H1 (cell line): ENCODE measurements at regions not wholly inside any gene's neighbourhood (a gene's known extent, or its start where the extent isn't known, plus 50 kb on each side); places are given as distances from the start of the nearest gene placed in this dataset.

Experiments used
- BCL11A ChIP-seq, 2 experiments: IDR thresholded peaks; one replicate each; pipeline ENCODE4 v1.6.1; 2011; ENCODE audit warnings: low read depth in 2 of 2, low read length in 2 of 2, mild to moderate bottlenecking in 2 of 2
- MAFK ChIP-seq: IDR thresholded peaks from 2 replicates; pipeline ENCODE4 v1.6.1; 2012; ENCODE audit warnings: low read depth, mild to moderate bottlenecking, improper control_type of control experiment, low read length
- NRF1 ChIP-seq: IDR thresholded peaks from 2 replicates; pipeline ENCODE4 v1.6.1; 2011; ENCODE audit warnings: mild to moderate bottlenecking, low read depth, low read length, improper control_type of control experiment
- RXRA ChIP-seq: IDR thresholded peaks from 2 replicates; pipeline ENCODE4 v1.6.1; 2011; ENCODE audit warnings: low read depth, mild to moderate bottlenecking, low read length, moderate library complexity; ENCODE audit not compliant: insufficient read depth
- SIRT6 ChIP-seq: IDR thresholded peaks from one replicate; pipeline ENCODE4 v1.7.1; 2012; ENCODE audit warnings: low read length, inconsistent platforms

- TF ChIP-seq SIRT6 (no peak), BCL11A (IDR thresholded peaks at IDR 0.05; ENCODE audit: low read depth in 2 of 2, low read length in 2 of 2) (no peak), NRF1 (no peak), MAFK (no peak), RXRA (no peak)
Measured at GRCh38 chr13:82248762-82249161, 1633.5 kb downstream of the SLITRK1 start (continued).
